ENCODE measurements at regions not wholly inside any gene's neighbourhood (a gene's known extent, or its start where the extent isn't known, plus 50 kb on each side); places are given as distances from the start of the nearest gene placed in this dataset.

- no peak for DNase-seq
- CTCF ChIA-PET, result no interaction called here
Observed at GRCh38 chr2:39506215-39506614, 69.1 kb upstream of the MAP4K3 start.

DNA sequence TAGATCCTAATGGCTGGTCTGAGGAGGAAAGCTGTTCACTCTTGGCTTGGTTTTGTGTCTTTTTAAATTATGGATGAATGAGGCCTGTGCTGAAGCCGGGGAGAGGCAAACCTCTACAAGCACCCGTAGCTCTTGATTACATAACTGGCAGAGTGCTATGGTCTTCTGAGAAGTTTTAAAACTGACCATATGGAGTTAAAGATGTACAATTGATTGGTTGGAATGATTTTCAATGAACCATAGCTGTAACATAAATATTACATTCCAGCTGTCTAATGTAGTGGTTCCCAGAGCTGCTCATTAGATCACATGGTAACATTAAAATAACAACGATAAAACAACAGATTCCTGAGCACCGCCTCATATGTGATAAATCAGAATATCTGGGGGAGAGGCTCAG, 71.1 kb upstream of the MAP4K3 start:
- H3K27me3 ChIP-seq (replicated peaks in 2 of 5; ENCODE audit: control insufficient read depth in 4 of 5, insufficient read depth in 5 of 5, low read length in 4 of 5), result no peaks in the 10 kb centered on the region
- H3K4me3 ChIP-seq (ENCODE audit: control insufficient read depth in 1 of 7, extremely low read depth in 1 of 7, insufficient read depth in 4 of 7, low read depth in 2 of 7, low read length in 6 of 7), result no peak overlapping the region
- POLR2A ChIA-PET, result no interaction called here
- WGBS (ENCODE audit: insufficient coverage), result 96% methylated on average over 4 of the region's 4 CpGs
- H3K27ac ChIP-seq (ENCODE audit: insufficient read depth in 1 of 2, low read depth in 1 of 2, low read length in 2 of 2, poor library complexity in 1 of 2, severe bottlenecking in 2 of 2), result no peak overlapping the region
- DNase-seq, result no peak
- CTCF ChIA-PET, result interaction anchor here (0.6 to 1.7 kb wide), 2 partner anchors 58 to 86 kb away, joined by 3 to 4 read pairs; no protein-coding TSS in a partner anchor
- H3K9me3 ChIP-seq (ENCODE audit: control extremely low read depth in 1 of 5, control insufficient read depth in 4 of 5, insufficient read depth in 2 of 5, low read depth in 1 of 5, low read length in 4 of 5), result no peaks in the 10 kb centered on the region
- H3K4me1 ChIP-seq (ENCODE audit: control extremely low read depth in 1 of 4, control insufficient read depth in 4 of 4, insufficient read depth in 4 of 4, low read length in 3 of 4), result peaks cover 8 to 38% (median 30%) of the 10 kb centered on the region in 4 experiments
- no peaks in the 10 kb centered on the region for H3K36me3 ChIP-seq (ENCODE audit: control insufficient read depth in 4 of 4, insufficient read depth in 4 of 4, low read length in 3 of 4)

More at GRCh38 chr2:39506215-39506614, 69.1 kb upstream of the MAP4K3 start:
- WGBS (ENCODE audit: insufficient coverage), result no CpG with 5 or more reads among the region's 2 CpGs
- H3K27ac ChIP-seq (ENCODE audit: insufficient read depth in 1 of 2, low read depth in 1 of 2, low read length in 2 of 2, poor library complexity in 1 of 2, severe bottlenecking in 2 of 2), result no peak overlapping the region
- no peaks in the 10 kb centered on the region for H3K27me3 ChIP-seq (replicated peaks in 2 of 5; ENCODE audit: control insufficient read depth in 4 of 5, insufficient read depth in 5 of 5, low read length in 4 of 5)
- H3K4me1 ChIP-seq (ENCODE audit: control extremely low read depth in 1 of 4, control insufficient read depth in 4 of 4, insufficient read depth in 4 of 4, low read length in 3 of 4), result peaks cover 0 to 18% (median 13%) of the 10 kb centered on the region in 4 experiments
- POLR2A ChIA-PET, result no interaction called here
- H3K4me3 ChIP-seq (ENCODE audit: control insufficient read depth in 1 of 7, extremely low read depth in 1 of 7, insufficient read depth in 4 of 7, low read depth in 2 of 7, low read length in 6 of 7), result no peak overlapping the region
- no peaks in the 10 kb centered on the region for H3K9me3 ChIP-seq (ENCODE audit: control extremely low read depth in 1 of 5, control insufficient read depth in 4 of 5, insufficient read depth in 2 of 5, low read depth in 1 of 5, low read length in 4 of 5)
- no peaks in the 10 kb centered on the region for H3K36me3 ChIP-seq (ENCODE audit: control insufficient read depth in 4 of 4, insufficient read depth in 4 of 4, low read length in 3 of 4)

GRCh38 chr2:39510140-39510539, 73.1 kb upstream of the MAP4K3 start:
- DNase-seq, result no peak
- Histone ChIP-seq H3K36me3 (ENCODE audit: control insufficient read depth in 4 of 4, insufficient read depth in 4 of 4, low read length in 3 of 4) (no peaks in the 10 kb centered on the region), H3K27me3 (replicated peaks in 2 of 5; ENCODE audit: control insufficient read depth in 4 of 5, insufficient read depth in 5 of 5, low read length in 4 of 5) (no peaks in the 10 kb centered on the region), H3K4me3 (ENCODE audit: control insufficient read depth in 1 of 7, extremely low read depth in 1 of 7, insufficient read depth in 4 of 7, low read depth in 2 of 7, low read length in 6 of 7) (no peak overlapping the region), H3K4me1 (ENCODE audit: control extremely low read depth in 1 of 4, control insufficient read depth in 4 of 4, insufficient read depth in 4 of 4, low read length in 3 of 4) (peaks cover 17 to 51% (median 32%) of the 10 kb centered on the region in 4 experiments), H3K9me3 (ENCODE audit: control extremely low read depth in 1 of 5, control insufficient read depth in 4 of 5, insufficient read depth in 2 of 5, low read depth in 1 of 5, low read length in 4 of 5) (no peaks in the 10 kb centered on the region), H3K27ac (ENCODE audit: insufficient read depth in 1 of 2, low read depth in 1 of 2, low read length in 2 of 2, poor library complexity in 1 of 2, severe bottlenecking in 2 of 2) (no peak overlapping the region)
- POLR2A ChIA-PET, result no interaction called here
- WGBS (ENCODE audit: insufficient coverage), result no CpG with 5 or more reads among the region's 5 CpGs
- CTCF ChIA-PET, result interaction anchor here (1.0 to 1.5 kb wide), 2 partner anchors 14 to 22 kb away, joined by 3 to 5 read pairs; no protein-coding TSS in a partner anchor

DNA sequence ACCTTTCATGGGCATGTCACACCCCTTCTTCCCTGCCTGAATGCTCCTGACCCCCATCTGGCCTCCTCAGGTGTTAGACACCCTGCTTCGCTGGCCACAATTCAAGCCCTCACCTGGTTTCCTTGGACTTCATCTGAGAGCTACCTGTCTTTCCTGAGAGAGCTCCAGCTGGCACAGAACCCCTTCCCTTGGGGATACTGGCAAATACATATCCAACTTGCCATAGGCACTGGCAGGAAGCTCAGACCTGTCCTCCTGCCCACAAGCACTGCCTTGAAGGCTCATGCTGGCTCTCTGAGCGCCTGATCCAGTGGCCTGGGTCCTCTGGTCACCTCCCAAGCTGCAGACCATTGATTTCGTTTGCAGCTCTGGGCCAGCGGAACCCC, 74.1 kb upstream of the MAP4K3 start:
- Histone ChIP-seq H3K27ac (ENCODE audit: insufficient read depth in 1 of 2, low read depth in 1 of 2, low read length in 2 of 2, poor library complexity in 1 of 2, severe bottlenecking in 2 of 2) (peak overlapping the region; percentile 30 to 67), H3K36me3 (ENCODE audit: control insufficient read depth in 4 of 4, insufficient read depth in 4 of 4, low read length in 3 of 4) (no peaks in the 10 kb centered on the region), H3K27me3 (replicated peaks in 2 of 5; ENCODE audit: control insufficient read depth in 4 of 5, insufficient read depth in 5 of 5, low read length in 4 of 5) (no peaks in the 10 kb centered on the region), H3K9me3 (ENCODE audit: control extremely low read depth in 1 of 5, control insufficient read depth in 4 of 5, insufficient read depth in 2 of 5, low read depth in 1 of 5, low read length in 4 of 5) (no peaks in the 10 kb centered on the region), H3K4me3 (ENCODE audit: control insufficient read depth in 1 of 7, extremely low read depth in 1 of 7, insufficient read depth in 4 of 7, low read depth in 2 of 7, low read length in 6 of 7) (peak overlapping the region in 3 of 7 experiments; percentile 13 to 25 (median 19)), H3K4me1 (ENCODE audit: control extremely low read depth in 1 of 4, control insufficient read depth in 4 of 4, insufficient read depth in 4 of 4, low read length in 3 of 4) (peaks cover 17 to 54% (median 36%) of the 10 kb centered on the region in 4 experiments)
- WGBS (ENCODE audit: insufficient coverage), result 67% methylated on average over 4 of the region's 4 CpGs
- POLR2A ChIA-PET, result no interaction called here
- CTCF ChIA-PET, result interaction anchor here (0.9 to 3.1 kb wide), 7 partner anchors 9 to 186 kb away, joined by 3 to 13 read pairs (median 5); no protein-coding TSS in a partner anchor
- peak in 1 of 3 donors; percentile 35 for DNase-seq

DNA sequence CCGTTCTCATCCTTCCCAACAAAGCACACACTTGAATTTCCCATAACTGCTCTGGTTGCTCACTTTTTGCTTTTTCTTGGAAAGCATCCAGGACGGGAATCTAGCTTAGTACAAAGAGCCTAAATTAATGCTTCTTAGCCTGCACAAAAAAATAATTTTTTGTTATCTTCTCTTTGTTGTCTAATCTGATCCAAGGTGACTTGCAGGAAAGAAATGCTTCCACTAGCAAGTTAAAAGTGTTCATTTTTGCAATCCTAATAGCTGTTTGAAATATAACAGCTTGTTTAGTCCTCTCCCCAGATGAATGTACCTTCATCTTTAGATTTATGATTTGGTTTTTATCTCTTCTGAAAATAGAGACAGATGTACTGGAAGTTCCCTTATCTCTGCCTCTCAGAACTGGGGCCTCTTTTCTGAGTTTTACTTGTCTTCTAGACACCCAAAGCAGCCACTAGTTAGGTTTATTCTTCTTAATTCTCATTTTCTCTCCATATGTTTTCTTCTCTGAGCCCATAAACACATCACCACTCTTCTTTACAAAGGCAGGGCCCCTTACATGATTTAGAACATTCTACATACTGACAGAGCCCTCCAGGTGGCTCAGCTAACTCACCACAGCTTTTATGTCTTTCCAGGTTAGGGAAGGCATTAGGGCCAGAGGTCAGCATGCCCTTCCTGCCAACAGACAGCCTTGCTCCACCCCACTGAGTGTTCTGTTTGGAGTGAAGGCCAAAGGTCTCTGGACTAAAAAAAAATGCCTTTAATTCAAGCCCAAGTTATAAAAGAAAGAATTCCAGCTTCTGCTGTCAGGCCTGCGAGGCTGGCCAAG, 74.7 kb upstream of the MAP4K3 start:
- ChIA-PET CTCF (interaction anchor here (0.9 to 3.1 kb wide), 9 partner anchors 10 to 218 kb away, joined by 3 to 13 read pairs (median 5); no protein-coding TSS in a partner anchor), POLR2A (no interaction called here)
- H3K4me1 ChIP-seq (ENCODE audit: control extremely low read depth in 1 of 4, control insufficient read depth in 4 of 4, insufficient read depth in 4 of 4, low read length in 3 of 4), result peaks cover 17 to 54% (median 36%) of the 10 kb centered on the region in 4 experiments
- H3K9me3 ChIP-seq (ENCODE audit: control extremely low read depth in 1 of 5, control insufficient read depth in 4 of 5, insufficient read depth in 2 of 5, low read depth in 1 of 5, low read length in 4 of 5), result no peaks in the 10 kb centered on the region
- H3K27ac ChIP-seq (ENCODE audit: insufficient read depth in 1 of 2, low read depth in 1 of 2, low read length in 2 of 2, poor library complexity in 1 of 2, severe bottlenecking in 2 of 2), result peak overlapping the region; percentile 30 to 67
- peak overlapping the region in 3 of 7 experiments; percentile 13 to 25 (median 19) for H3K4me3 ChIP-seq (ENCODE audit: control insufficient read depth in 1 of 7, extremely low read depth in 1 of 7, insufficient read depth in 4 of 7, low read depth in 2 of 7, low read length in 6 of 7)
- no peaks in the 10 kb centered on the region for H3K27me3 ChIP-seq (replicated peaks in 2 of 5; ENCODE audit: control insufficient read depth in 4 of 5, insufficient read depth in 5 of 5, low read length in 4 of 5)
- H3K36me3 ChIP-seq (ENCODE audit: control insufficient read depth in 4 of 4, insufficient read depth in 4 of 4, low read length in 3 of 4), result no peaks in the 10 kb centered on the region
- WGBS (ENCODE audit: insufficient coverage), result 67% methylated on average over 2 of the region's 3 CpGs
- DNase-seq, result peak; percentile 29 to 86 (median 71)

DNA sequence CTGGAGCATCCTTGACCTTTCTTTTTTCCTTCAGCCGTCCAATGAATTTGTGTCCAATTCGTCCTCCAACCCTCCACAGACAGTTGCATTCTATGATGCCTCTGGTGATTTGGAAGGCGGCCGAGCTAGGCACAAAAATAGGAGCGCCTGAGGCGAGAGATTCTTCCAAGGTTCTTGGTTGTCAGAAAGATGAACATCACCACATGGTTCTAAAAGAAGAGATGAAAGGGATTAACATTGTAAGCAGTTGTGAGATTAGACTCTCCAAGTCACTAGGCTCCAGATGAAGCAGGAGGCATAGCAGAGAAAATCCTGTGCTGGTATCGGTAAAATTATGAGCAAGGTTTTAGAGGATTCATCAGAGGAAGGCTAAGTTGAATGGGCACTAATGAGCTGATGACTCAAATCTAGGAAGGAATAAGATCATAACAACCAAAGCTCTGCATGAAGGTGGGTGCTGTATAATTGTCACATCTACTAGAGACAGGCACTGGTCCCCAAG, 75.4 kb upstream of the MAP4K3 start:
- no peak for DNase-seq
- WGBS (ENCODE audit: insufficient coverage), result 98% methylated on average over 6 of the region's 7 CpGs
- Histone ChIP-seq H3K27me3 (replicated peaks in 2 of 5; ENCODE audit: control insufficient read depth in 4 of 5, insufficient read depth in 5 of 5, low read length in 4 of 5) (no peaks in the 10 kb centered on the region), H3K27ac (ENCODE audit: insufficient read depth in 1 of 2, low read depth in 1 of 2, low read length in 2 of 2, poor library complexity in 1 of 2, severe bottlenecking in 2 of 2) (peak overlapping the region in 1 of 2 experiments; percentile 67), H3K36me3 (ENCODE audit: control insufficient read depth in 4 of 4, insufficient read depth in 4 of 4, low read length in 3 of 4) (no peaks in the 10 kb centered on the region), H3K4me3 (ENCODE audit: control insufficient read depth in 1 of 7, extremely low read depth in 1 of 7, insufficient read depth in 4 of 7, low read depth in 2 of 7, low read length in 6 of 7) (no peak overlapping the region), H3K9me3 (ENCODE audit: control extremely low read depth in 1 of 5, control insufficient read depth in 4 of 5, insufficient read depth in 2 of 5, low read depth in 1 of 5, low read length in 4 of 5) (no peaks in the 10 kb centered on the region), H3K4me1 (ENCODE audit: control extremely low read depth in 1 of 4, control insufficient read depth in 4 of 4, insufficient read depth in 4 of 4, low read length in 3 of 4) (peaks cover 17 to 54% (median 36%) of the 10 kb centered on the region in 4 experiments)
- CTCF ChIA-PET, result interaction anchor here (1.3 to 3.1 kb wide), 5 partner anchors 11 to 217 kb away, joined by 3 to 13 read pairs (median 11); no protein-coding TSS in a partner anchor
- POLR2A ChIA-PET, result no interaction called here

DNA sequence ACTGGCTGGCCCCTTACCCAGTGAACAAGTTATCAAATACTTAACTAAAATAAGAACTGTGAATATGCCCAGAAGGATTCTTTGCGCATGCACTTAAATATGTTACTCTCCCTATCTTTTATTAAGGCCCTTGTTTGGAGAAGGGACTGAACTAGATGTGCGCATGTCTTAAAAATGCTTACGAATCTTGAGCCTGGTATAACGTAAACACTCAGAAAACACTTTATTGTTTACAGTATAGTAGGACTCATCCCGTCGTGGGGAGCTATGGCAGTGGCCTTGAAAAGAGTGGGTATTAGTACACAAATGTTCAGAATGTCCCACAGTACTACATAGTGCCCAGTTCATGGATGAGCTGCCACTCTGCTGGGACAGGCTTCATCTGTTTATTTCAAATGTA, 75.9 kb upstream of the MAP4K3 start:
- Histone ChIP-seq H3K36me3 (ENCODE audit: control insufficient read depth in 4 of 4, insufficient read depth in 4 of 4, low read length in 3 of 4) (no peaks in the 10 kb centered on the region), H3K4me3 (ENCODE audit: control insufficient read depth in 1 of 7, extremely low read depth in 1 of 7, insufficient read depth in 4 of 7, low read depth in 2 of 7, low read length in 6 of 7) (no peak overlapping the region), H3K27ac (ENCODE audit: insufficient read depth in 1 of 2, low read depth in 1 of 2, low read length in 2 of 2, poor library complexity in 1 of 2, severe bottlenecking in 2 of 2) (peak overlapping the region in 1 of 2 experiments; percentile 67), H3K9me3 (ENCODE audit: control extremely low read depth in 1 of 5, control insufficient read depth in 4 of 5, insufficient read depth in 2 of 5, low read depth in 1 of 5, low read length in 4 of 5) (no peaks in the 10 kb centered on the region), H3K27me3 (replicated peaks in 2 of 5; ENCODE audit: control insufficient read depth in 4 of 5, insufficient read depth in 5 of 5, low read length in 4 of 5) (no peaks in the 10 kb centered on the region), H3K4me1 (ENCODE audit: control extremely low read depth in 1 of 4, control insufficient read depth in 4 of 4, insufficient read depth in 4 of 4, low read length in 3 of 4) (peaks cover 17 to 54% (median 36%) of the 10 kb centered on the region in 4 experiments)
- no peak for DNase-seq
- CTCF ChIA-PET, result interaction anchor here (1.1 to 3.1 kb wide), 6 partner anchors 11 to 217 kb away, joined by 3 to 13 read pairs (median 8); no protein-coding TSS in a partner anchor
- WGBS (ENCODE audit: insufficient coverage), result no CpG with 5 or more reads among the region's 6 CpGs
- POLR2A ChIA-PET, result no interaction called here
